Caco-2 (cell line): ENCODE measurements at regions not wholly inside any gene's neighbourhood (a gene's known extent, or its start where the extent isn't known, plus 50 kb on each side); places are given as distances from the start of the nearest gene placed in this dataset.

Source experiments
- BruUV-seq: library from RNA; stranded (reverse); fragments of 400-500 nt; replicated peaks from 2 replicates; lab custom pipeline; 2021; lab: Mats Ljungman, UMichigan
- CTCF ChIA-PET: fragments of 300-600 bp; sonication (Branson Sonifier 250); formaldehyde crosslinking; loops from one replicate; lab custom pipeline; 2022; ENCODE audit warnings: antibody characterized with exemption; lab: Charles Lee
- POLR2A ChIA-PET: fragments of 300-600 bp; sonication (Branson Sonifier 250); formaldehyde crosslinking; loops from one replicate; lab custom pipeline; 2022; ENCODE audit warnings: antibody characterized with exemption; lab: Charles Lee
- DNase-seq, 2 experiments: peaks; one replicate each; pipeline versions ENCODE4 v3.0.0 to v3.0.0-alpha.2; 2020 to 2022
- H3K27me3 ChIP-seq: replicated peaks from 2 replicates; pipeline ENCODE4 v1.6.0; 2011; ENCODE audit warnings: low read length; ENCODE audit not compliant: control insufficient read depth, insufficient read depth
- H3K36me3 ChIP-seq: 2 replicates; pipeline ENCODE4 v1.5.1; 2011; ENCODE audit warnings: low read length; ENCODE audit not compliant: control insufficient read depth, insufficient read depth
- H3K4me1 ChIP-seq: fragments of 250-450 bp; sonication (Bioruptor Pico); 2 replicates; pipeline ENCODE4 v1.5.1; 2020; ENCODE audit warnings: mild to moderate bottlenecking
- H3K4me3 ChIP-seq: 2 replicates; pipeline ENCODE4 v1.5.1; 2011; ENCODE audit warnings: low read depth, mild to moderate bottlenecking, control low read depth, low read length
- H3K9me3 ChIP-seq: fragments of 250-450 bp; sonication (Bioruptor Pico); 2 replicates; pipeline ENCODE4 v1.5.1; 2020; ENCODE audit warnings: mild to moderate bottlenecking, moderate library complexity
- H3K27ac Mint-ChIP-seq: one replicate; pipeline ENCODE4 v1.8.0; 2022; ENCODE audit warnings: mixed read lengths; ENCODE audit not compliant: unreplicated experiment
- H3K27me3 Mint-ChIP-seq: one replicate; pipeline ENCODE4 v1.8.0; 2022; ENCODE audit warnings: mixed read lengths; ENCODE audit not compliant: insufficient read depth, unreplicated experiment
- H3K36me3 Mint-ChIP-seq: one replicate; pipeline ENCODE4 v1.8.0; 2022; ENCODE audit warnings: mild to moderate bottlenecking, mixed read lengths; ENCODE audit not compliant: insufficient read depth, unreplicated experiment
- H3K4me1 Mint-ChIP-seq: one replicate; pipeline ENCODE4 v1.8.0; 2022; ENCODE audit warnings: low read depth, mixed read lengths; ENCODE audit not compliant: unreplicated experiment
- H3K4me3 Mint-ChIP-seq: one replicate; pipeline ENCODE4 v1.8.0; 2022; ENCODE audit warnings: mild to moderate bottlenecking, moderate library complexity, mixed read lengths; ENCODE audit not compliant: unreplicated experiment
- H3K9me3 Mint-ChIP-seq: one replicate; pipeline ENCODE4 v1.8.0; 2022; ENCODE audit warnings: mixed read lengths; ENCODE audit not compliant: unreplicated experiment
- intact Hi-C: fragments of 100-400 bp; cut with micrococcal nuclease; formaldehyde crosslinking; loops from one replicate; pipeline ENCODE4 v1.10.0; 2022; ENCODE audit not compliant: unreplicated experiment
- TF ChIP-seq, protein P1 (sequence below), 2 experiments: fragments of 200-600 bp in 1 of 2; IDR thresholded peaks; 1 replicate in 1 of 2; 2 replicates in 1 of 2; pipeline versions ENCODE4 v1.5.1 to v1.8.0; 2011 to 2022; ENCODE audit warnings: antibody characterized with exemption in 1 of 2, control low read depth in 1 of 2, inconsistent platforms in 1 of 2, low read depth in 1 of 2, low read length in 1 of 2, mild to moderate bottlenecking in 1 of 2, moderate library complexity in 1 of 2; ENCODE audit not compliant: insufficient read depth in 1 of 2, severe bottlenecking in 1 of 2, unreplicated experiment in 1 of 2

GRCh38 chr6:153623496-153623895, 415.5 kb upstream of the OPRM1 start:
- POLR2A ChIA-PET: no interaction called here
- peaks cover 4% of the 10 kb centered on the region for H3K27me3 Mint-ChIP-seq

DNA sequence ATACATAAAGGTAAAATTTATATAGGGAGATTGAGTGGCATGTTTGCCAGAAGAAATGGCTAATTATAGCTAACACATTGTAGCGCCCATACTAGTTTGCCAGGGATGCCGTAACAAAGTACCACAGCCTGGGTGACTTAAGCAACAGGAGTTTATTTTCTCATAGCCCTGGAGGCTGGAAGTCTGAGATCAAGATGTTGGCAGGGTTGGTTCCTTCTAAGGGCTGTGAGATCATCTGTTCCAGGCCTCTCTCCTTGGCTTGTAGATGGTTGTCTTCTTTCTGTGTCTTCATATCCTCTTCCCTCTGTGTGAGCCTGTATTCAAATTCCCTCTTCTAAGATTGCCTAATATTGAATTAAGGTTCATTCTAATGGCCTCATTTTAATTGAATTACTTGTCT, 417.5 kb upstream of the OPRM1 start:
- H3K4me3 ChIP-seq: no peak overlapping the region
- CTCF ChIA-PET: no interaction called here
- H3K4me1 Mint-ChIP-seq: no peaks in the 10 kb centered on the region
- no peak for DNase-seq
- no peaks in the 10 kb centered on the region for H3K4me1 ChIP-seq
- no peaks in the 10 kb centered on the region for H3K9me3 Mint-ChIP-seq
- H3K9me3 ChIP-seq: no peaks in the 10 kb centered on the region
- no peaks in the 10 kb centered on the region for H3K27me3 ChIP-seq
- TF ChIP-seq, protein P1, sequence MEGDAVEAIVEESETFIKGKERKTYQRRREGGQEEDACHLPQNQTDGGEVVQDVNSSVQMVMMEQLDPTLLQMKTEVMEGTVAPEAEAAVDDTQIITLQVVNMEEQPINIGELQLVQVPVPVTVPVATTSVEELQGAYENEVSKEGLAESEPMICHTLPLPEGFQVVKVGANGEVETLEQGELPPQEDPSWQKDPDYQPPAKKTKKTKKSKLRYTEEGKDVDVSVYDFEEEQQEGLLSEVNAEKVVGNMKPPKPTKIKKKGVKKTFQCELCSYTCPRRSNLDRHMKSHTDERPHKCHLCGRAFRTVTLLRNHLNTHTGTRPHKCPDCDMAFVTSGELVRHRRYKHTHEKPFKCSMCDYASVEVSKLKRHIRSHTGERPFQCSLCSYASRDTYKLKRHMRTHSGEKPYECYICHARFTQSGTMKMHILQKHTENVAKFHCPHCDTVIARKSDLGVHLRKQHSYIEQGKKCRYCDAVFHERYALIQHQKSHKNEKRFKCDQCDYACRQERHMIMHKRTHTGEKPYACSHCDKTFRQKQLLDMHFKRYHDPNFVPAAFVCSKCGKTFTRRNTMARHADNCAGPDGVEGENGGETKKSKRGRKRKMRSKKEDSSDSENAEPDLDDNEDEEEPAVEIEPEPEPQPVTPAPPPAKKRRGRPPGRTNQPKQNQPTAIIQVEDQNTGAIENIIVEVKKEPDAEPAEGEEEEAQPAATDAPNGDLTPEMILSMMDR (IDR thresholded peaks at IDR 0.05; ENCODE audit: insufficient read depth in 1 of 2, low read depth in 1 of 2, low read length in 1 of 2, severe bottlenecking in 1 of 2, unreplicated experiment in 1 of 2): no peak
- intact Hi-C loops: no loop called here
- no peak overlapping the region for H3K4me3 Mint-ChIP-seq
- POLR2A ChIA-PET: no interaction called here
- BruUV-seq: no TSS peak
- no peaks in the 10 kb centered on the region for H3K36me3 Mint-ChIP-seq
- no peaks in the 10 kb centered on the region for H3K27me3 Mint-ChIP-seq
- H3K36me3 ChIP-seq: no peaks in the 10 kb centered on the region
- no peak overlapping the region for H3K27ac Mint-ChIP-seq

More at GRCh38 chr6:153623496-153623895, 415.5 kb upstream of the OPRM1 start:
- Histone ChIP-seq H3K36me3 (no peaks in the 10 kb centered on the region), H3K4me3 (no peak overlapping the region), H3K9me3 (no peaks in the 10 kb centered on the region), H3K4me1 (no peaks in the 10 kb centered on the region), H3K27me3 (no peaks in the 10 kb centered on the region)
- H3K4me1 Mint-ChIP-seq: no peaks in the 10 kb centered on the region
- no peak overlapping the region for H3K4me3 Mint-ChIP-seq
- H3K36me3 Mint-ChIP-seq: no peaks in the 10 kb centered on the region
- no peak overlapping the region for H3K27ac Mint-ChIP-seq
- no TSS peak for BruUV-seq
- H3K9me3 Mint-ChIP-seq: no peaks in the 10 kb centered on the region
- TF ChIP-seq, protein P1 (IDR thresholded peaks at IDR 0.05; ENCODE audit: insufficient read depth in 1 of 2, low read depth in 1 of 2, low read length in 1 of 2, severe bottlenecking in 1 of 2, unreplicated experiment in 1 of 2): no peak
- no peak for DNase-seq
- CTCF ChIA-PET: no interaction called here
- intact Hi-C loops: no loop called here

GRCh38 chr6:153621070-153621469, 418.0 kb upstream of the OPRM1 start:
- Mint-ChIP-seq H3K4me3 (no peak overlapping the region), H3K9me3 (no peaks in the 10 kb centered on the region), H3K27me3 (no peaks in the 10 kb centered on the region), H3K4me1 (no peaks in the 10 kb centered on the region), H3K27ac (no peak overlapping the region), H3K36me3 (no peaks in the 10 kb centered on the region)
- intact Hi-C loops: no loop called here
- Histone ChIP-seq H3K9me3 (no peaks in the 10 kb centered on the region), H3K4me3 (no peak overlapping the region), H3K27me3 (no peaks in the 10 kb centered on the region), H3K4me1 (no peaks in the 10 kb centered on the region), H3K36me3 (no peaks in the 10 kb centered on the region)
- no TSS peak for BruUV-seq
- POLR2A ChIA-PET: no interaction called here
- TF ChIP-seq, protein P1 (IDR thresholded peaks at IDR 0.05; ENCODE audit: insufficient read depth in 1 of 2, low read depth in 1 of 2, low read length in 1 of 2, severe bottlenecking in 1 of 2, unreplicated experiment in 1 of 2): no peak
- no peak for DNase-seq
- CTCF ChIA-PET: no interaction called here
